ENCODE measurements at regions not wholly inside any gene's neighbourhood (a gene's known extent, or its start where the extent isn't known, plus 50 kb on each side); places are given as distances from the start of the nearest gene placed in this dataset.

DNA sequence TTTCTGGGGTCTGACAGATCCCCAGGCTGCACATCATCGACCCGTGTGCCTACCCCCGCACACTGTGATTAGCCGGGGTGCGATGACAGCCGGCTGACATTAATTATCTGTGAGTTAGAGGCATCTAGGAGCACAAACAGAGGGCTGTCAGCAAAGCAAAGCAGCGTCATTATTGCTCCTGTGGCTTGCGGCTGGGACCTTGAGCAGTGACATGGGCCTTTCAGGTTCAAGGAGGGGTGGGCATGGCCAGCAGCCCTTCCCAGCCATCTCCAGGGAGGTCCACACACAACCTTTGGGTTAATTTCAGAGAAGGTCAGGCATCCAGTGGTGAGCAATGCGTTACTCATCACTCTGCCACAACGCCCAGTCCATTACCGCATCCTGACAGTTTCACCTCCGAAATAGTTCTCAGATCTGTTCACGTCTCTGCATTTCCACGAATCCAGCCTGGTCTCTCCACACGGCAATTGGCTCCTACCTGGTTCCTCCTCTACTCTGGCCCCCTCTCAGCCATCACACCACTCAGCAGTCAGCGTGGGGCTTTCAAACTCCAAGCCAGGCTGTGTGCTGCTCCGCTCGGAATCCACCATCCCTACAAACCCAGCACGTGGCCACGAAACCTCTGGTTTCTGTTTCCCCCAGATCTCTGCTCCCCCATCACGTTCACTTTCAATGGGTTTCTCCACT lies 249.7 kb upstream of the C16orf82 start:
- H3K4me3 Mint-ChIP-seq, result no peak overlapping the region
- ATAC-seq (ENCODE audit: poor library complexity) (no peak), DNase-seq (no peak)
- no peak overlapping the region for H3K27ac Mint-ChIP-seq
- no peaks in the 10 kb centered on the region for H3K4me1 Mint-ChIP-seq (ENCODE audit: low read depth)
- ChIA-PET POLR2A (no interaction called here), CTCF (no interaction called here)
- no peaks in the 10 kb centered on the region for H3K36me3 Mint-ChIP-seq (ENCODE audit: low read depth)
- H3K27me3 ChIP-seq (ENCODE audit: control insufficient read depth in 1 of 2, insufficient read depth in 2 of 2, low read length in 2 of 2), result peaks cover 0 to 4% of the 10 kb centered on the region in 2 experiments
- peaks cover 30% of the 10 kb centered on the region for H3K27me3 Mint-ChIP-seq
- H3K9me3 ChIP-seq (ENCODE audit: control insufficient read depth in 1 of 2, insufficient read depth in 1 of 2, low read length in 2 of 2), result peaks cover 0 to 3% of the 10 kb centered on the region in 2 experiments
- TF ChIP-seq, protein P1, sequence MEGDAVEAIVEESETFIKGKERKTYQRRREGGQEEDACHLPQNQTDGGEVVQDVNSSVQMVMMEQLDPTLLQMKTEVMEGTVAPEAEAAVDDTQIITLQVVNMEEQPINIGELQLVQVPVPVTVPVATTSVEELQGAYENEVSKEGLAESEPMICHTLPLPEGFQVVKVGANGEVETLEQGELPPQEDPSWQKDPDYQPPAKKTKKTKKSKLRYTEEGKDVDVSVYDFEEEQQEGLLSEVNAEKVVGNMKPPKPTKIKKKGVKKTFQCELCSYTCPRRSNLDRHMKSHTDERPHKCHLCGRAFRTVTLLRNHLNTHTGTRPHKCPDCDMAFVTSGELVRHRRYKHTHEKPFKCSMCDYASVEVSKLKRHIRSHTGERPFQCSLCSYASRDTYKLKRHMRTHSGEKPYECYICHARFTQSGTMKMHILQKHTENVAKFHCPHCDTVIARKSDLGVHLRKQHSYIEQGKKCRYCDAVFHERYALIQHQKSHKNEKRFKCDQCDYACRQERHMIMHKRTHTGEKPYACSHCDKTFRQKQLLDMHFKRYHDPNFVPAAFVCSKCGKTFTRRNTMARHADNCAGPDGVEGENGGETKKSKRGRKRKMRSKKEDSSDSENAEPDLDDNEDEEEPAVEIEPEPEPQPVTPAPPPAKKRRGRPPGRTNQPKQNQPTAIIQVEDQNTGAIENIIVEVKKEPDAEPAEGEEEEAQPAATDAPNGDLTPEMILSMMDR (IDR thresholded peaks at IDR 0.05), result no peak
- no peak overlapping the region for H3K4me3 ChIP-seq (ENCODE audit: low read length)
- no peak overlapping the region for H3K27ac ChIP-seq (ENCODE audit: low read depth in 1 of 2, low read length in 2 of 2)
- H3K4me1 ChIP-seq (ENCODE audit: insufficient read depth, low read length), result no peaks in the 10 kb centered on the region
- no peaks in the 10 kb centered on the region for H3K9me3 Mint-ChIP-seq
- no peaks in the 10 kb centered on the region for H3K36me3 ChIP-seq (ENCODE audit: insufficient read depth, low read length)
- intact Hi-C loops (cut with DNase I, micrococcal nuclease), result no loop called here

DNA sequence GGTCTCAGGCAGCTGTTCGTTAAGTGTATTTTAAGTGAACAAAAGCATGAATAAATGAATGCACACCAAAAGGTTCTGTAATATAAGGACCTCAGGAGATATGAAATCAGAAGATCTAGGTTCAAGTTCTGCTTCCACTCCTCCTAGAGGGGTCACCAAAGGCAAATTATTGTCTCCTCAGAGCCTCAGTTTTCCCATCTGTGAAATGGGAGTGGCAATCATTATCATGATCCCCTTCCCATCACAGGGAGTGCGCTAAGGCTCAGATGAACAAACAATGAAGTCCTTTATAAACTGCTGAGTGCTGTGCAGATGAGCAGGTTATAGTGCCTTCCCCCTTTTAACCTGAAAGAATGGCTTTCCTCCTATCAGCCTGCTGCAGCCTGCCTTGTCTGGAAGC lies 248.3 kb upstream of the C16orf82 start:
- Mint-ChIP-seq H3K27me3 (peaks cover 30% of the 10 kb centered on the region), H3K36me3 (ENCODE audit: low read depth) (no peaks in the 10 kb centered on the region), H3K4me3 (no peak overlapping the region), H3K9me3 (no peaks in the 10 kb centered on the region), H3K4me1 (ENCODE audit: low read depth) (no peaks in the 10 kb centered on the region), H3K27ac (no peak overlapping the region)
- Histone ChIP-seq H3K9me3 (ENCODE audit: control insufficient read depth in 1 of 2, insufficient read depth in 1 of 2, low read length in 2 of 2) (peaks cover 0 to 3% of the 10 kb centered on the region in 2 experiments), H3K27me3 (ENCODE audit: control insufficient read depth in 1 of 2, insufficient read depth in 2 of 2, low read length in 2 of 2) (peaks cover 0 to 4% of the 10 kb centered on the region in 2 experiments), H3K27ac (ENCODE audit: low read depth in 1 of 2, low read length in 2 of 2) (no peak overlapping the region), H3K36me3 (ENCODE audit: insufficient read depth, low read length) (no peaks in the 10 kb centered on the region), H3K4me3 (ENCODE audit: low read length) (no peak overlapping the region), H3K4me1 (ENCODE audit: insufficient read depth, low read length) (no peaks in the 10 kb centered on the region)
- CTCF ChIA-PET, result no interaction called here
- no peak for DNase-seq
- POLR2A ChIA-PET, result no interaction called here
- intact Hi-C loops (cut with DNase I, micrococcal nuclease), result no loop called here
- ATAC-seq (ENCODE audit: poor library complexity), result no peak
- TF ChIP-seq, protein P1 (IDR thresholded peaks at IDR 0.05), result no peak

- Mint-ChIP-seq H3K4me1 (ENCODE audit: low read depth) (no peaks in the 10 kb centered on the region), H3K4me3 (no peak overlapping the region), H3K27me3 (peaks cover 25% of the 10 kb centered on the region), H3K9me3 (no peaks in the 10 kb centered on the region), H3K27ac (no peak overlapping the region), H3K36me3 (ENCODE audit: low read depth) (no peaks in the 10 kb centered on the region)
- Histone ChIP-seq H3K36me3 (ENCODE audit: insufficient read depth, low read length) (no peaks in the 10 kb centered on the region), H3K27me3 (ENCODE audit: control insufficient read depth in 1 of 2, insufficient read depth in 2 of 2, low read length in 2 of 2) (peaks cover 2 to 6% of the 10 kb centered on the region in 2 experiments), H3K9me3 (ENCODE audit: control insufficient read depth in 1 of 2, insufficient read depth in 1 of 2, low read length in 2 of 2) (no peaks in the 10 kb centered on the region), H3K4me1 (ENCODE audit: insufficient read depth, low read length) (no peaks in the 10 kb centered on the region), H3K27ac (ENCODE audit: low read depth in 1 of 2, low read length in 2 of 2) (no peak overlapping the region), H3K4me3 (ENCODE audit: low read length) (no peak overlapping the region)
- TF ChIP-seq, protein P1 (IDR thresholded peaks at IDR 0.05), result no peak
- intact Hi-C loops (cut with DNase I, micrococcal nuclease), result no loop called here
- ATAC-seq (ENCODE audit: poor library complexity) (no peak), DNase-seq (no peak)
- ChIA-PET POLR2A (no interaction called here), CTCF (no interaction called here)
These were observed 242.3 kb upstream of the C16orf82 start for GRCh38 chr16:26824469-26824868.
